Liver (tissue), 3 donors: ENCODE measurements at regions not wholly inside any gene's neighbourhood (a gene's known extent, or its start where the extent isn't known, plus 50 kb on each side); places are given as distances from the start of the nearest gene placed in this dataset.

Source experiments
- CTCF ChIP-seq: fragments of 150-350 bp; IDR thresholded peaks from 2 replicates; pipeline ENCODE4 v1.5.1; 2017; ENCODE audit warnings: improper control_type of control experiment, low read depth, low read length; ENCODE audit not compliant: missing input control
- SP1 ChIP-seq: IDR thresholded peaks from 2 replicates; pipeline ENCODE4 v1.6.1; 2018; ENCODE audit warnings: antibody characterized with exemption, mild to moderate bottlenecking
- donor health status: healthy.
- donor health status: healthy.

- TF ChIP-seq CTCF, result no peak
- no peak for TF ChIP-seq SP1
These were observed 80.6 kb upstream of the PRR20G start for GRCh38 chr3:127368186-127369032.
